Loucy (cell line): ENCODE measurements at regions not wholly inside any gene's neighbourhood (a gene's known extent, or its start where the extent isn't known, plus 50 kb on each side); places are given as distances from the start of the nearest gene placed in this dataset.
"Not testable (repeated sequence)": the region's sequence is repeated elsewhere in the genome, so short reads cannot be mapped to it uniquely, and the experiment has no call there.

Source experiments
- CTCF ChIP-seq: fragments of 200-600 bp; sonication (generic); conservative IDR thresholded peaks from 2 replicates; pipeline ENCODE4 v1.5.1; 2014; ENCODE audit warnings: mild to moderate bottlenecking, antibody characterized with exemption, low read length
- EZH2phosphoT487 ChIP-seq: fragments of 200-600 bp; IDR thresholded peaks from 2 replicates; pipeline ENCODE4 v1.6.1; 2018; ENCODE audit warnings: antibody characterized with exemption, mild to moderate bottlenecking, moderate library complexity, borderline replicate concordance

- not testable (repeated sequence) for TF ChIP-seq CTCF, EZH2phosphoT487
These were observed 250.7 kb upstream of the CA10 start for GRCh38 chr17:52409222-52409621.
